B cell (primary cell): ENCODE measurements at regions not wholly inside any gene's neighbourhood (a gene's known extent, or its start where the extent isn't known, plus 50 kb on each side); places are given as distances from the start of the nearest gene placed in this dataset.

Source experiments
- ATAC-seq: fragments of 200-7000 bp; cut with Tn5 transposase; one replicate; pipeline ENCODE4 v1.10.0; 2021; ENCODE audit warnings: low read depth, mild to moderate bottlenecking, moderate number of reproducible peaks, moderate library complexity
- CTCF ChIA-PET: fragments of 350-600 bp; sonication (Branson Sonifier 250); formaldehyde crosslinking; loops from one replicate; lab custom pipeline; 2021; ENCODE audit warnings: antibody characterized with exemption, inconsistent platforms; lab: Charles Lee
- POLR2A ChIA-PET: fragments of 350-600 bp; sonication (Branson Sonifier 250); formaldehyde crosslinking; loops from one replicate; lab custom pipeline; 2021; ENCODE audit warnings: antibody characterized with exemption; lab: Charles Lee
- DNase-seq: peaks from one replicate; pipeline ENCODE4 v3.0.0; 2013
- H2AFZ ChIP-seq: 2 replicates; pipeline ENCODE4 v1.6.1; 2012; ENCODE audit warnings: mild to moderate bottlenecking, low read depth, low read length; ENCODE audit not compliant: insufficient read depth, poor library complexity, severe bottlenecking
- H3K27ac ChIP-seq, 2 donors: 1 replicate in 1 of 2; 2 replicates in 1 of 2; pipeline ENCODE4 v1.5.1; 2012 to 2013; ENCODE audit warnings: low read length in 2 of 2, mild to moderate bottlenecking in 2 of 2, moderate library complexity in 1 of 2
- H3K27me3 ChIP-seq, 4 experiments: fragments of 200-600 bp in 1 of 4; sonication (generic) in 1 of 4; replicated peaks in 1 of 4; 1 replicate in 2 of 4; 2 replicates in 2 of 4; pipeline versions ENCODE4 v1.6.1 to v1.7.0; 2013 to 2016; ENCODE audit warnings: low read length in 3 of 4, mild to moderate bottlenecking in 2 of 4, mixed read lengths in 1 of 4, moderate library complexity in 1 of 4; ENCODE audit not compliant: insufficient read depth in 4 of 4, control insufficient read depth in 3 of 4; ENCODE audit errors: control extremely low read depth in 1 of 4
- H3K36me3 ChIP-seq, 2 experiments: replicated peaks in 1 of 2; 1 replicate in 1 of 2; 2 replicates in 1 of 2; pipeline versions ENCODE4 v1.6.1 to v1.7.1; 2013; ENCODE audit warnings: low read length in 1 of 2; ENCODE audit not compliant: insufficient read depth in 2 of 2, control insufficient read depth in 1 of 2; ENCODE audit errors: control extremely low read depth in 1 of 2, extremely low read depth in 1 of 2
- H3K4me1 ChIP-seq, 2 donors: fragments of 200-600 bp in 1 of 2; sonication (generic) in 1 of 2; 1 replicate in 1 of 2; 2 replicates in 1 of 2; pipeline versions ENCODE4 v1.5.1 to v1.6.1; 2013 to 2017; ENCODE audit warnings: low read length in 2 of 2; ENCODE audit not compliant: control insufficient read depth in 2 of 2, insufficient read depth in 2 of 2
- H3K4me2 ChIP-seq: replicated peaks from 2 replicates; pipeline ENCODE3; 2012; ENCODE audit warnings: mild to moderate bottlenecking, low read depth, low read length; ENCODE audit not compliant: poor library complexity, severe bottlenecking
- H3K4me3 ChIP-seq, 5 experiments: fragments of 200-600 bp in 1 of 5; sonication (generic) in 1 of 5; 1 replicate in 3 of 5; 2 replicates in 2 of 5; pipeline versions ENCODE4 v1.5.1 to v1.7.0; 2011 to 2016; ENCODE audit warnings: low read length in 4 of 5, mild to moderate bottlenecking in 4 of 5, low read depth in 2 of 5, control low read depth in 1 of 5, moderate library complexity in 1 of 5; ENCODE audit not compliant: insufficient read depth in 1 of 5; ENCODE audit errors: control extremely low read depth in 1 of 5, extremely low read depth in 1 of 5
- H3K79me2 ChIP-seq: fragments of 200-600 bp; sonication (generic); one replicate; pipeline ENCODE4 v1.6.0; 2016; ENCODE audit warnings: low read length; ENCODE audit not compliant: control insufficient read depth, insufficient read depth
- H3K9ac ChIP-seq: fragments of 200-600 bp; sonication (generic); 2 replicates; pipeline ENCODE4 v1.6.1; 2017; ENCODE audit warnings: mild to moderate bottlenecking, low read length, moderate library complexity
- H3K9me3 ChIP-seq, 3 donors: one replicate each; pipeline versions ENCODE4 v1.6.1 to v1.7.1; 2013; ENCODE audit warnings: low read length in 2 of 3; ENCODE audit not compliant: control insufficient read depth in 2 of 3, insufficient read depth in 1 of 3; ENCODE audit errors: control extremely low read depth in 1 of 3
- H4K20me1 ChIP-seq: 2 replicates; pipeline ENCODE4 v1.6.0; 2012; ENCODE audit warnings: mild to moderate bottlenecking, low read length; ENCODE audit not compliant: insufficient read depth, control insufficient read depth, poor library complexity, severe bottlenecking
- H3K27ac Mint-ChIP-seq: one replicate; pipeline ENCODE4 v1.8.0; 2021; ENCODE audit warnings: mixed read lengths
- H3K27me3 Mint-ChIP-seq: one replicate; pipeline ENCODE4 v1.8.0; 2021; ENCODE audit warnings: mixed read lengths
- H3K4me1 Mint-ChIP-seq: one replicate; pipeline ENCODE4 v1.8.0; 2021; ENCODE audit warnings: mixed read lengths
- H3K4me3 Mint-ChIP-seq: one replicate; pipeline ENCODE4 v1.8.0; 2021; ENCODE audit warnings: mixed read lengths
- H3K9me3 Mint-ChIP-seq: one replicate; pipeline ENCODE4 v1.8.0; 2022; ENCODE audit warnings: mixed read lengths; ENCODE audit not compliant: insufficient read depth
- CTCF ChIP-seq: fragments of 200-600 bp; IDR thresholded peaks from one replicate; pipeline ENCODE4 v1.8.0; 2022; ENCODE audit warnings: antibody characterized with exemption, mild to moderate bottlenecking
- EZH2 ChIP-seq: IDR thresholded peaks from 2 replicates; pipeline ENCODE4 v1.6.1; 2012; ENCODE audit warnings: borderline replicate concordance, low read depth, mild to moderate bottlenecking, moderate library complexity, low read length; ENCODE audit not compliant: insufficient read depth, poor library complexity, severe bottlenecking
- WGBS: methylation state at CpG from one replicate; pipeline ENCODE4 v1.1.5; 2013; ENCODE audit warnings: missing lambda C conversion rate; ENCODE audit not compliant: insufficient coverage; 5-methylcytosine and 5-hydroxymethylcytosine counted together
- intact Hi-C: fragments of 100-400 bp; cut with micrococcal nuclease; formaldehyde crosslinking; loops from one replicate; pipeline ENCODE4 v1.10.0; 2022

GRCh38 chr3:40989141-40990061 lies 209.9 kb upstream of the CTNNB1 start:
- no peaks in the 10 kb centered on the region for H3K4me1 Mint-ChIP-seq

More at GRCh38 chr3:40989141-40990061, 209.9 kb upstream of the CTNNB1 start:
- Mint-ChIP-seq H3K27me3 (peaks cover 14% of the 10 kb centered on the region), H3K9me3 (no peaks in the 10 kb centered on the region), H3K4me3 (no peak overlapping the region), H3K27ac (no peak overlapping the region)
- Histone ChIP-seq H3K4me2 (no peak overlapping the region), H4K20me1 (no peaks in the 10 kb centered on the region), H2AFZ (no peak overlapping the region), H3K79me2 (no peaks in the 10 kb centered on the region), H3K9me3 (peaks cover 0 to 6% (median 0%) of the 10 kb centered on the region in 3 donors), H3K4me3 (no peak overlapping the region), H3K9ac (no peak overlapping the region), H3K4me1 (no peaks in the 10 kb centered on the region), H3K27me3 (no peaks in the 10 kb centered on the region), H3K36me3 (no peaks in the 10 kb centered on the region), H3K27ac (no peak overlapping the region)
- TF ChIP-seq CTCF (no peak), EZH2 (no peak)
- intact Hi-C loops, result no loop called here
- ATAC-seq (no peak), DNase-seq (no peak)
- ChIA-PET POLR2A (no interaction called here), CTCF (no interaction called here)
- WGBS, result 88% methylated on average over 4 of the region's 6 CpGs
